ENCODE measurements at regions not wholly inside any gene's neighbourhood (a gene's known extent, or its start where the extent isn't known, plus 50 kb on each side); places are given as distances from the start of the nearest gene placed in this dataset.

DNA sequence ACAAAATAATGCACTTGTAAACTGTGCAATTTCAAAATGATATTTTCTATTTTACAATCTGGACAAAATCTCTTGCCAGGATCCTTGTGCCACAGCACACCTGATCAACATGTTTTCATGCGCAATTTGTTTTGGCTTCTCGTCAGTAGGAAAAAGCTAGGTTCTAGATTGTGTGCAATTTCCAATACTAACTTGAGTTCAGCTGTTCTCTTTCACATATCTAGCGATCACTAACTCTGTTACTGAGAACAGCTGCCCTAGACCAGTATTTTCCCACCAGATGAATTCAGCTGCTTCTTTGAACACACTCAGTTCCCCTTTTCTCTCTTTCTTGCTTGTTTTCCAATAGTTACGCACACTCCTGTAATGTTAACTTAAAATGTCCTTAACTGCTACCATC is 131.2 kb downstream of the MAGEB5 start:
- DNase-seq, result no peak

- DNase-seq, result no peak
Observed at GRCh38 chrX:26334232-26334631, 118.3 kb downstream of the MAGEB5 start.

GRCh38 chrX:26328608-26329319 is 112.8 kb downstream of the MAGEB5 start:
- no peak for DNase-seq

- DNase-seq, result no peak
Observed at GRCh38 chrX:26309262-26309661, 93.3 kb downstream of the MAGEB5 start.

GRCh38 chrX:26295425-26295824 is 79.5 kb downstream of the MAGEB5 start:
- no peak for DNase-seq

DNA sequence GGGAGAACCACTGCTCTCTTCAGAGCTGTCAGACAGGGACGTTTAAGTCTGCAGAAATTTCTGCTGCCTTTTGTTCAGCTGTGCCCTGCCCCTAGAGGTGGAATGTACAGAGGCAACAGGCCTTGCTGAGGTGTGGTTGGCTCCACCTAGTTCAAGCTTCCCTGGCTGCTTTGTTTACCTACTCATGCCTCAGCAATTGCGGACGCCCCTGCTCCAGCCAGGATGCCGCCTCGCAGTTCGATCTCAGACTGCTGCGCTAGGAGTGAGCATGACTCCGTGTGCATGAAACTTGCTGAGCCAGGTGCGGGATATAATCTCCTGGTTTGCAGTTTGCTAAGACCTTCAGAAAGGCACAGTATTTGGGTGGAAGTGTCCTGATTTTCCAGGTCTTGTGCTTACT is 70.9 kb downstream of the MAGEB5 start:
- DNase-seq, result no peak
